Iris pigment epithelial cell (primary cell): ENCODE measurements at regions not wholly inside any gene's neighbourhood (a gene's known extent, or its start where the extent isn't known, plus 50 kb on each side); places are given as distances from the start of the nearest gene placed in this dataset.

Experiments
- DNase-seq: peaks from one replicate; pipeline ENCODE4 v3.0.0-alpha.2; 2011; ENCODE audit warnings: low read depth

DNA sequence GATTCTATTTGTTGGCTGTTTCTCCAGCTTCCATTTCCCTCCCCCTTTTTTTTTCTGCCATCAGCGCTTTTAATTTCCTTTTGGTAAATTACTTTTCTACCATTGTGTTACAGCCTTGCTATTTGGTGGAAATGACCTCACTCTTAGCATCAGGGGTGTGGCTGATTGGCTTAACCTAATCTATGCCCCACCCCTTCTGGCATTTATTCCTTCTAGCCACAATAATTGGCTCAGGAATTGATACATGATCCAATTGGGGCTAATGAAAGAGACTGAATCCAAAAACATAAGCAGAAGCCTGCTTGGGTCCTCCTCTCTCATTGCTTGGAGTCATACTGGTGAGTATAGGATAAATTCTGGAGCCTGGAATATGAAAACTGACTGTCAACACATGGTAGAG is 402.4 kb upstream of the LRRC4C start:
- DNase-seq: no peak

DNA sequence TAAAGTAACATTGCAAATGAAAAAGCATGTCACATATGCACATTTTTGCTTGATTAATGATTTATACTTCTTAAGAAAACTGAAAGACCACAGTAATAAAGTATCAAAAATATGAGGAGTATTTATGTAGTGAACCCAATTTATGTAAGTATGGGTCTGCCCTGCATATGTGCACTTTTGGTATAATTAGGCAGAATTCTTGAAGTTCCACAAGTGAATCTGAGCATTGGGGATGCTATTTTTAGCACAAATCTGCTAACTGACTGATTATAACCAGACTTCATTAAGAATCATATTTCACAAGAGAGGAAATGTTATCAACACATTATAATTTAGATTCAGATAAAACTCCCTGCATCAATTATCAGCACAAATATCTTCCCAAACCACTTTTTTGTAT is 407.1 kb upstream of the LRRC4C start:
- DNase-seq: no peak

DNA sequence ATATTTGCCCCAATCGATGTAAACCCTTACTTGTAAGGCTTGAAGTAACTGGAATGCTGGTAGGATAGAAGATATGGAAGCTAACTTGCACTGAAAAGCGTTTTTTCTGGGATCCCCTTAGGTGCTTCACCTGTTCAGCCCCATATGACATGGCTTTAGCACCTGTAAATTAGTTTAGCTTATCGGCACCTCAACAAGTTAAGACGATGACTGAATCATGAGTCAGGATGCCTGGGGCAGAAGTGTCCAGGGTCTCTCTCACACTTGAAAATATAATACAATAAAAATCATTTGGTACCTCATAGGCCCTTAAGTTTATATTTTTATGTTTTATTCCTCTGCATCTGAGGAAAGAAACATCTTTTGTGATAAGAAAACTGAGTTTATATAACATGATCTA is 409.2 kb upstream of the LRRC4C start:
- DNase-seq: no peak

DNA sequence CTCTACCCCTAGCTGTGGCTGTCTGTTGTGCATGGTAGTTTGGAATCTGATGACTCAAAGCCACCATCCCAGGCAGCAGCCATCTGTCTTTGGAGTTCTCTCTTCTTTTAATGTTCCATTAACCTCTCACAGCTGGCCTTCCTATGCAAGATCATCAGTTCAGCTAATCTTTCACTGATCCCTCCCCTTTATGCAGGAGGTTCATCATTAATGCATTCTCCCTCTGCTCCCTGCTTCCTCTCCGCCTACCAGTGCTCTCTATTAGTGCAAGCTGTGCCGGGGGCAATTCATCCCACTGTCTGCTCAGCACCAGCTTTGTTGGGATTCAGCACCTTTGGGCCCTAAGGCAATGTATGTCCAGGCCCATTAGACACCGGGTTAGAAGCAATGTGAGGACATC is 413.0 kb upstream of the LRRC4C start:
- no peak for DNase-seq

DNA sequence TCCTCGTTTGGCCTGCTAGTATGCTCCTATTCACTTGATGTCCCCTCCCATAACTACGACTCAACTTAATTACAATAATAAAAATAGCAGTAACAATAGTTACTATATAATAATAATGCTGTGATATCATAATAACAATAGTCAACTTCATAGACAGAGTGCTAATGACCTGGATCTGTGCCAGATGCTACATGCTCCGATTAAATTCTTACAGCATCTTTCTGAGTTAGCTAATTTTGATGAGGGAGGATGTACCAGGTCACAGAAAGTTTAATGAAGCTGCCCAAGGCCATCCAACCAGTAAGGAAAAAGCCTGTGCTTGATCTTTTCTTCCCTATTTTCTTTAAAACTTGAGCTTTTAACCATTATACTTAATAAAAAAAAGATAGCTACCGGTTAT is 413.4 kb upstream of the LRRC4C start:
- no peak for DNase-seq

DNA sequence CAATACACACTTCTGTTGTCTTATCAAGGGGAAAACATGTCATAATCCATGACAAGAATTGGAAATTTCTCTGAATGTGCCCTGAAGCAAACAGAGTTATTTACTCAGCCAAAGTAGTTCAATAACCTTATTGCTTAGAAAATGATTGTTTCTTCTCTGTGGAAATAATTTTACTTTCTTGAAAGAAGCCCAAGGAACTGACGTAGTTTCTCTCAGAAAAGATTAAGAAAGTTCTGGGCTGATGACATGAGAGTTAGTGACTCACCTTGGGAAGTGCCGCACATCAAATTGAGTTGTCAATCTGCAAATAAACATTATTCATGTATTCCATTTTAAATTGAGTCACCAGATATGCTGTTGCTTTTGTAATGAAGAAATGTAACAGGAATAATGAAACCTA is 418.6 kb upstream of the LRRC4C start:
- DNase-seq: no peak

DNA sequence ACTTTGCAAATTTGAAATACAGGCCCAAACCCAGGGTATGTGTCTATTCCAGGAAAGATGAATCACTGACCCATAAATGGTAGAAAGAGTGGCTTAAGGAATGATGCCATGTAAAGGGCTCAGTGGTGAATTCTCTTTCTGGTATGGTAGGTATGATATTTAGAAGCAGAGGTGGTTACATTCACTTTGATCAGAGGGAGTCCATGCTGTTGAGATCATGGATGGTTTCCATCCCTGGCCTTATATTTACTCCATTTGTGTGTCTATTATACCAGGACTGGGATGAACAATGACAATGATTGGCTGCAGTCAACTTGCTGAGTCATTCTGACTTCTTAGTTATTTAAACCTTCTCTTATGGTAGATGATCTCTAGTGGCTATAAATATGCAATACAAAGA is 419.8 kb upstream of the LRRC4C start:
- no peak for DNase-seq

DNA sequence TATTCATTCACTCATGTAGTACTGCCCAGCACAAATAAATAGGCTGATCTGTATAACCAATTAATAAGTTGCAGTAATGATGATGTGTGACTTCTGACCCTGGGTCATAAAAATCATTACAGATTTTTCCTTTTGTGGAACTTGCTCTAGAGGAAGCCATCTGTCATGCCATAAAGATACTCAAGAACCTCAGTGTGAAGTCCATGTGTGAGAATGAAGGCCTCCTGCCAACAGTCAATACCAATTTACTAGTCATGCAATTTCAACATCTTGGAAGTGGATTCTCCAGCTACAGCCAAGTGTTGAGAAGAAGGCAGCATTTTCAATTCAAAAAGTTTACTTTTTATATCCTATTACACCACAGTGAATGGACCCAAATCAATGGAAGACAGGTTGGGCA is 435.6 kb upstream of the LRRC4C start:
- DNase-seq: no peak

DNA sequence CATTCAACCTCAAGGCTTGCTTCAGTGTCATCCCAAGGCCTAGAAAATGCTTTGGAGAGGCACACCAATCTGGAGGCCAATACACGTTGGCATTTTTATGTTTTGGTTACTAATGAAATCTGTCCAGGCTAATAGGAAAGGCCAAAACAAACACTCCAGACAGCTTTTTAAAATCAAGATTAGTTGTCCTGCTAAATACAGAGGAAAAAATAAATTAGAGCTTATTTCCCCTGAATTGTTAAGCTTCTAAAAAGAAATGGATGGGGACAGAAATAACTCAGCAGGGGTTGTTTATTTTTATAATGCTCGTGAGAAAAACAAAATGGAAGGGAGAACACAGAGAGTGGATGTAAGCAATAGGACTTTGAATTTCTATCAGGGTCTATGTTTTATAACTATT is 438.5 kb upstream of the LRRC4C start:
- DNase-seq: no peak

DNA sequence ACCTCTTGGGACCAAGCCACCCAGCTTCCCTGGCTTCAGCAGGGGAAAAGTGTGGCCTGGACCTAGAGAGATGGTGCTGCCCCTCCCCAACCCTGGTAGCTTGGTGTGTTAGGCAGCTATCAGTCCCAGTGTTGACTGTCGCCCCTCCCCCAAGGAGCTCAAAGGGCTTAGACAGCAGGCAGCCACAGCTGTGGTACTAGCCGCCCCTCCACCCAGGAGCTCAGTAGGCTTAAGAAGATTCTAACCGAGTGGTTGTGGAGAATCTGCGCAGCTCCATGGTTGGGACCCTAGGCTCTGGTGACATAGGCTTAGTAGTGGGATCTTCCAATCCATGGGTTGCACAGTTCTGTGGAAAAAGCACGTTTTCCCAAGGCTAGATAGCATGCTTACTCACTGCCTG is 458.4 kb upstream of the LRRC4C start:
- DNase-seq: no peak

DNA sequence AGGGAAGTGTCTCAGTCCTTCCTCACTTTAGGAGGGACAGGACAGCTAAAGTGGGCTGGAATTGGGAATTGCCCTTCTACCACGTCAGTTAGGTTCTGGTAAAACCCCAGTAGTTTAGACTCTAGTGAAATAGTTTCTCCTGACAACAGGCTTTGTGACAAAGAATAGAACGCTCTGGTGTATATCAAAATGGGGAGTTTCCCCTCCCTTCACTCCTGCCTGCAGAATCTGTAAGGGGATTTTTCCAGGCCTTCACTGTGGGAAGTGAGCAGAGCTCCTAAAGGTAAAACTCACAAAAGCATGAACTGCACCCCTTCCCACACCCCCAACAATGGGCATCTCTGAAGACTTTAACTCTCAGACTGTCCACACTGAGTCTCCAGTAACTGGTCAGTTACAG is 460.9 kb upstream of the LRRC4C start:
- no peak for DNase-seq

DNA sequence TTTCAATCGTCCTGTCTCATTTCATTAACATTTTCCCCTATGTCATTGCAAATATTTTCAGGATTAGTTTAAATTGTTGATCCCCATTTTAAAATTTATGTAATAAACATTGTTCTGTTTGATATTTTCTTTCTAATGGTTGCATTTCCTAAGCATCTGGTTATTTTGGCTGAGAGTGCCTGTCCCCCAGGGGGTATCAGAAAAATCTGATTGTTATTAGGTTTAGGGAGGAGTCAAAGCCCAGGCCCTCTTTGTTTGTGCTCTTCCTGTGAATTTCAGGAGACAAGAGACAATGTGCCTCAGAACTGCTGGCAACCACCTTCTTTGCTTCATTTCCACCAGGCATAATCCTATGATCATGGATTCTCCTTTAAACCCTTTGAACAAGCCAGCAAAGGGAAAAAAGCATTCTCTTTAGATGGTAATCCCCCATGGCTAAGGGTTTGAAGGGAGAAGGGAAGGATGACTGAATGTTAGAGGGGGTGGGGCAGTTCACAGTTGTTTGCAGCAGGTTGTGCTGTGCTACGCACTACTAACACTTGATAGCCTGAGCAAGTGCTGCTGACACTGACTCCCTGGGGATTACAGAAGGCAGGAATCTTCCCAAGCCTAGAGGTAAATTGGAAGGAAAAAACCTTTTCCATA is 462.4 kb upstream of the LRRC4C start:
- DNase-seq: no peak

DNA sequence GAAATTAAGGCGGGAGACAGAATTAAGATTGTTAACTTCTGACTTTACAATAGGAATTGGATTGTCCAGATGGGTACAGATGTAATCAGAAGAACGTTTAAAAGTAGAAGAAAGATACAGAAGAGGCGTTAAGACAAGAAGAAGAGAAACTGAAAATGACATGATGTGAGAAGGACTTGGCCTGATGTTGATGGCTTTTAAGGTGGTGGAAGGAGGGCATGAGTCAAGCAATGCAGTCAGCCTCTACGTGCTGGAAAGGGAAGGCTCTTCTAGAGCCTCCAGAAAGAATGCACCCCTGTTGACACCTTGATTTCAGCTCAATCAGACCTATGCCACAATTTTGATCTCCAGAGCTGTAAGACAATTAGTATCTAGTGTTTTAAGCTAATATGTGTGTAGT is 466.9 kb upstream of the LRRC4C start:
- no peak for DNase-seq

DNA sequence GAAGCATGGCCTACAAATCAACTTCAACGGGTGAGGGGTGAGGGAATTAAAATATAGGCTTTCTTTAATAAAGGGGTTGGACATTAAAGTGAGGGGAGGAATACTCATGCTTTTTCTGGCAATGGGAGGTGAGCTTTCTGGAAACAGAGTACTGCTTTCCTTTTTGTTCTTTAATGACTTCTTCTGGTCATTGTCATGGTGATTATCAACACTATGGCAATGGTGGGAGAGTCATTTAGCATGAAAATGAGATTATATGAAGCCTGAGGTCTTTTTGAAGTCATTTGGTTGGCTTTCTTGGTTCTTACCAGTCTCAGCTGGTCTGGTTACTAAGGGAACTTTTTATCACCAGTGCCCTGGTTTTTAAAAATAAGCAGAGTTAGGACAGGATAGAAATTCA is 475.8 kb upstream of the LRRC4C start:
- DNase-seq: no peak

DNA sequence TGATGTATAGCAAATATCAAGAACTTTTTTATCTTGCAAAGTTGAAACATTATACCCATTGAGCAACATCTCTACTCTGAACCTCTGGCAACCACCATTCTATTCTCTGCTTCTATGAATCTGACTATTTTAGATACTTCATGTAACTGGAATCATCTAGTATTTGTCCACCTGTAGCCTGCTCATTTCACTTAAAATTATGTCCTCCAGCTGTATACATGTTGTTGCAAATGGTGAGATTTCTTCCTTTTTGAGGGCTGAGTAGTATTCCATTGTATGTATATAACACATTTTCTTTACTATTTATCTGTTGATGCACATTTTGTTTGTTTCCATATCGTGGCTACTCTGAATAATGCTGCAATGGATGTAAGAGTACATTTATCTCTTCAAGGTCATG is 476.3 kb upstream of the LRRC4C start:
- no peak for DNase-seq

DNA sequence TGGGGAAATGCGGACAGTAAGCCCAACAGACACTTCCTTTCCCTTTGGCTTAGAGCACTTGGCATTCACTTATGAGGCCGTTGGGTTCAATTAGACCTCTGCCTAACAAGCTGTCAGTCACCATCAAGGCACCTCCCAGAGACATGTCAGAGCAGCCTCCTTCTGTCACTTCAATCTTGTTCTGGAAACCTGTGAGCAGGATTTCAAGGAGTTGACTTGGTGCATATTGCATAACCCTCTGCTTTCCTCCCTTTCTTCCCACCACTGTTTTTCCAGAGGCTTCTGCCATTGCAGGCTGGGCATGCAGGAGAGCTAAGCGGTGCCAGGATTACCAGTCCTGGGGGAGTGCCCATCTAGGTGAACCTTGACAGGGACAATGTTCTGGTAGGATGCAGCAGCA is 484.2 kb upstream of the LRRC4C start:
- no peak for DNase-seq

DNA sequence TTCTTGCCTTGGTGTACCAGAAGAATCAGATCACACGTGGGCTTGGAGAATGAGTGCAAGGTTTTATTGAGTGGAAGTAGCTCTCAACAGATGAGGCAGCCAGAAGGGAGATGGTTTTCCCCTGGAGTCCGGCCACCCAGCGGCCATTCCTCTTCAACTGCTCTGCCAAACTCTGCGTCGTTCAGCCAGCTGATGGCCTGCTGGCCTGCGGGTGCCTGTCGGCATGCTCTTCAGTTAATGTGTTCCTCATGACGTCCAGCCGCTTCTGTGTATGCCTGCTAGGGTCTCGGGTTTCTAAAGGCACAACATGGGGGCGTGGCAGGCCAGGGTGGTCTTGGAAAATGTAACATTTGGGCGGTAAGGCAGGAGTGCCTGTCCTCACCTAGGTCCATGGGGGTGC is 487.9 kb upstream of the LRRC4C start:
- no peak for DNase-seq

DNA sequence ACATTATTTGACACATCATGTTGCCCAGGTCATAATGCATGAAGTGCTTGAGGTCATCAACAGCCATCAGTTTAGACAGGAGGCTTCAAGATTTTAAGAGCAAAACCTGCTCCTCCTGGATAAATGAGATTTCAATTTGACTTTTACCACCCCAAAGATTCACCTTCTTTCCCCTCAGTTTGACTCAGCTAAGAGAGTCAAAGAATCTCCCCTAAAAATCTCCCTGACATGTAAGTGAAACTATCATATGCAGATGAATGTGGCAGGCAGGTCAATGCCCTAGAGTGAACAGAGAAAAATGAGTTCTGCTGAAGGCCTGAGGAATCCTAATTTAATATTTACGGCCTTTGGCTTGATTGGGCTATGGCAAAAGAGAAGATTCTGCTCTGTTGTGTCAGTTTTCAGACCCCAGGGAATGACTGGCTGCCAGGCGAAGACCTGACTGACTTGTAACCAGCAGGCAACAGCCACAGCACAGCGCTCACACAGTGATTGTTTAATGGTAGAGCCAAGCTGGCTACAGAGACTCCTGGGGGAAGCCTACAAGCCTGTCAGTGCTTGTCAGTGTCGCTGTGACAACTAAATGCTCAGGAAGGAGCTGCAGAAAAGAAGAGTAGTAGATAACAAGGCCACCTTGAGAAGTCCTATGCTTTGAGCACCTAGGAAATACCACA is 491.2 kb upstream of the LRRC4C start:
- no peak for DNase-seq

DNA sequence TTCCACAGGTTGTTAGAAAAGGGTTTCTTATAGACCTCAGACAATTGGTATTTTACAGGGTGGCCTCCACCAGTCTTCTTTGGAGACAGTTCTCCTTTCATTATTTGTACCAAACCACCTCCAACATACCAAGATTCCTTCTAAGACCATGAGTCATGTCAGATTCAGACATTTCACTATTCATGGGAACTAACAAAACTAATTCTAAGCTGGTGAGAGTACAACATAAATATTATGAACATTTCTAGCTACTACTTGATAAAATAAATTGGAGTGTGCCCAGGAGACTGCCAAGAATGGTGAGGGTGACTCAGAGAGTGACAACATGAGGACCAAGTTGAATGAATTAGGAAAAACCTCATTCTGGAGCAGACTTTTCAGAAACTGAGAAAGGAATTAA is 494.6 kb upstream of the LRRC4C start:
- DNase-seq: no peak

DNA sequence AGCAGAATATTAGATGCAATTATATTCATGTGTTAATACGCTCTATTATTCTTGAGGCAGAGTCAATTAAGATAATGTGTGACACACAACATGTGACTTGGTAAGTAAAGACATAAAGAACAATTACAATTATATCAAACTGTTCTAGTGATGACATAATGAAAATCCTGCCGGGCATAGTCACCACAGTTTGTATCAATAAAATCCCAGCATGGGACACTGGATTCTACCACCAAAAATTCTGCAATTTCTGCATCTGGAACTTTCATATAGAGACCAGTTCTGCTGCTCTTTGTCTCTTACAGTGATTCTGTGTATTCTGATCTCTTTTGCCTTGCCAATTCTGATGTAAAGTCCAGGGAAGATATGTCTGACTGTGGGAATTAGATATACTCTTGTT is 495.6 kb upstream of the LRRC4C start:
- DNase-seq: no peak

DNA sequence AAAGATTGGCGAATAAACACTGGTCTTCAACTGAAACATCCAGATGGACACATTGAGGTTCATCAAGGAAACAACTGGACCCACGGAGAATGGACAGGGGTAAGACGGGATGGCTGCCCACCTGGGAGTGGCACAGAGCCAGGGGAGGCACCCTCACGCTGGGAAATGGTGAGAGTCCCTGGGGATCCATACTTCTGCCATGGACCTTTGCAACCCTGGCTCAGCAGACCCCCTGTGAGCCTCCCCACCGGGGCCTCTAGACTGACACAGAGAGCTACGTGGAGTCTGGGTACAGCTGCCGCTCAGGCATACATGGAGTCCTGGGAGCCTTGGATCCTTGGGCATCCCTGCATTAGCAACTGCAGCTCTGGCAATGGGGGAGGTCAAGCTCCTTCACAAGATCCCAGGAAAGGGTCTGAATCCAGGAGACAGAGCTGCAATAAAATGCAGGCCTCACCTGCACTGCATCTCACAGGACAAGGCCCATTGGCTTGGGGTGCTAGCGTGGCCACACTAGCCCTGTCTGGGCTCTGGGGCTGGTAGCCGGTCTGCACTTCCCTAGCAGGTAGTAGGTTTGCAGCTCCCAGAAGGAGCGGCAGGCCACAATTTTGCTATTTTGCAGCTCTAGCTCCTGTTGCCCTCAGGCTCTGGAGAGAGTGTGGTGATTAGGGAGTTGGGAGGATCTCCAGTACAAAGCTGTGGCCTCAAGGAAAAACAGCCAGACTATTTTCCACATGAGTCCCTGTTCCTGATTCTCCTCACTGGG is 496.4 kb upstream of the LRRC4C start:
- DNase-seq: no peak

DNA sequence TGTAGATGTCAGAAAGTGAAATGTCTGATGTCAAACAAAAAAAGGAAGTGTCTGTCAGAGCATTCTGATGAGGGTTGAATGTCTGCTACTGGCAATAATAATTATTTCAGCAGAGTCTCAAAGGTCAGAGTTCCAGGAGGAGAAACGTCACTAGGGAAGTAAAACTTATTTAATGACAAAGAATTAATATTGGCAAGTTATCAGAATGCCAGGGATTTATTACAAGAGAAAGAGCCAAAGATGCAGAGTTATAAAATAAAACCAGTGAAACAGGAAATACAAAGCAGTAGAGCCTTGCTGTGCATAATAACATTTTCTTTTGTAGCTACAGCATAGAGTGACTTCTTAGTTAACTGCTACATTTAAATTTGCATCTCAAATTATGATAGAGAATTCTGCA is 504.0 kb upstream of the LRRC4C start:
- no peak for DNase-seq

DNA sequence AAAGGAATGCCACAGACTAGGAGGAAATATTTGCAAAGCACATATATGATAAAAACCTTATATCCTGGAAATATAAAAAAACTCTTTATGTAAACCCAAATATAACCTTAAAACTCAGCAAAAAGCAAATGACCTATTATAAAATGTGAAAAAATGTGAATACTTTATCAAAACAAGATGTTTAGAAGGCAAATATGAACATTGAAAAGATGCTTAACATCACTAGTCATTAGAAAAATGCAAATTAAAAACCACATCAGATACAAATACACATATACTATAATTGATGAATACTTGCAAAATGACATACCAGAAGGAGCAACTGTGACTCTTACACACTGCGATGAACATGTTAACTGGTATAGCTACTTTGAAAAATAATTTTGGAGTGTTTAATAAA is 511.2 kb upstream of the LRRC4C start:
- DNase-seq: no peak

DNA sequence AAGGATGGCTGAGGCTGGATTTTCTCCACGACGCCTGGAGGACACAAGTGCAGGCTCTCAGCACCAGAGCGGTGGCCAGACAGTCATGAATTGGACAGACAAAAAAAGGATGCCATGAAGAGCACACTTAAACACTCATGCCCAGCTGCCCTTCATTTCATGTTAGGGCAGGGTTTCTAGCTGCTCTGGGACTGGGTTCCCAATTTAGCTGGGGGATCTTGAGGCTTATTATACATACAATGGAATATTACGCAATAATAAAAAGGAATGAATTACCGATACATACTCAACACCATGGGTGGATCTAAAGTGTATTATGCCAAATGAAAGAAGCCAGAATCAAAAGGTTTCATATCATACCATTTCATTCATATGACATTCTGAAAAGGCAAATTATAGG is 512.1 kb upstream of the LRRC4C start:
- DNase-seq: no peak
